Activated naive CD4-positive, alpha-beta T cell treated with anti-CD3 and anti-CD28 coated beads, Interleukin-2, amount 50 U/mL, for 72 hours (primary cell): ENCODE measurements at regions not wholly inside any gene's neighbourhood (a gene's known extent, or its start where the extent isn't known, plus 50 kb on each side); places are given as distances from the start of the nearest gene placed in this dataset.

Source experiments
- ATAC-seq, 2 donors: fragments of 150-1000 bp; cut with Tn5 transposase; 2 replicates each; pipeline ENCODE4 v1.10.0; 2021; ENCODE audit warnings: mild to moderate bottlenecking in 2 of 2, moderate library complexity in 2 of 2
- DNase-seq, 2 donors: peaks; one replicate each; pipeline ENCODE4 v3.0.0; 2021 to 2022; ENCODE audit warnings: low spot score in 2 of 2
- H3K27ac Mint-ChIP-seq, 2 donors: one replicate each; pipeline ENCODE4 v1.8.0; 2022; ENCODE audit warnings: mild to moderate bottlenecking in 2 of 2, mixed read lengths in 2 of 2
- H3K36me3 Mint-ChIP-seq, 2 donors: one replicate each; pipeline ENCODE4 v1.8.0; 2022; ENCODE audit warnings: mixed read lengths in 2 of 2
- H3K9me3 Mint-ChIP-seq, 2 donors: one replicate each; pipeline ENCODE4 v1.8.0; 2022; ENCODE audit warnings: mixed read lengths in 2 of 2

DNA sequence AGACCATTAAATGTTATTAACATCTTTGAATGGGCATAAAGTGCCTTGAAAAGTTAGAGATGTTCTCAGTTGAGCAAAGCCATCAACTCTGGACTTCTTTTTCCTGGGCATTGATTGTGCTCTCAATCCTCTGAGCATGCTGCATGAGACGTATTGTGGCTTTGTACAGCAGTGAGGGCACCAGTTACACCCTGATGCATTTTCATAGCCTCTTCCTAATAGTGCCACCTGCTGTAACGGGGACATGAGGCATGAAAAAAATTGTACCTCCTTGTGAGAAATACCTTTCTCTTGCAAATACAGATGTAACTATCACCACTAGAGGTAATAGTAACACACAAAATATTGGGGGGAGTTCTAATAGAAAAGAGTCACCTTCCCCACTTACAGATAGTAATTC lies 697.5 kb downstream of the TMEM182 start:
- no peak overlapping the region for H3K27ac Mint-ChIP-seq

GRCh38 chr2:103462101-103462500 lies 700.3 kb downstream of the TMEM182 start:
- ATAC-seq = no peak
- peaks cover 0 to 6% of the 10 kb centered on the region in 2 donors for H3K36me3 Mint-ChIP-seq

More for the DNA sequence above, 697.5 kb downstream of the TMEM182 start:
- peaks cover 6 to 15% of the 10 kb centered on the region in 2 donors for H3K9me3 Mint-ChIP-seq
- DNase-seq (no peak), ATAC-seq (no peak)
- H3K36me3 Mint-ChIP-seq = peaks cover 0 to 6% of the 10 kb centered on the region in 2 donors

GRCh38 chr2:103462712-103463111 lies 700.9 kb downstream of the TMEM182 start:
- H3K36me3 Mint-ChIP-seq = peaks cover 0 to 6% of the 10 kb centered on the region in 2 donors
- H3K9me3 Mint-ChIP-seq = peaks cover 14 to 18% of the 10 kb centered on the region in 2 donors
- no peak overlapping the region for H3K27ac Mint-ChIP-seq
- DNase-seq = no peak
- ATAC-seq = no peak

More at GRCh38 chr2:103462101-103462500, 700.3 kb downstream of the TMEM182 start:
- Mint-ChIP-seq H3K9me3 (peaks cover 14 to 18% of the 10 kb centered on the region in 2 donors), H3K27ac (no peak overlapping the region)
- no peak for DNase-seq

DNA sequence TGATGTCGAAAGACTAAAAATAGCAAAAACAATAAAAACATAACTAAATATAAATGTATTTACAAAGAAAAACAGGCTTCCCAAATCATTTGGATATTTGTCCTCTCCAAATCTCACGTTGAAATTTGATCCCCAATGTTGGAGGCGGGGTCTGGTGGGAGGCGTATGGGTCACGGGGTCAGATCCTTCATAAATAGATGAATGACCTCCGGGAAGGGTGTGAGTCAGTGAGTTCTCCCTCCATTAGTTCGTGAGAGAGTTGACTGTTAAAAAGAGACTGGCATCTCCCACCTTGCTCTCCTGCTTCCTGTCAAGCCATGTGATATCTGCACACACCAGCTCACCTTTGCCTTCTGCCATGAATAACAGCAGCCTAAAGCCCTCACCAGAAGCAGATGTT lies 703.0 kb downstream of the TMEM182 start:
- ATAC-seq = no peak

DNA sequence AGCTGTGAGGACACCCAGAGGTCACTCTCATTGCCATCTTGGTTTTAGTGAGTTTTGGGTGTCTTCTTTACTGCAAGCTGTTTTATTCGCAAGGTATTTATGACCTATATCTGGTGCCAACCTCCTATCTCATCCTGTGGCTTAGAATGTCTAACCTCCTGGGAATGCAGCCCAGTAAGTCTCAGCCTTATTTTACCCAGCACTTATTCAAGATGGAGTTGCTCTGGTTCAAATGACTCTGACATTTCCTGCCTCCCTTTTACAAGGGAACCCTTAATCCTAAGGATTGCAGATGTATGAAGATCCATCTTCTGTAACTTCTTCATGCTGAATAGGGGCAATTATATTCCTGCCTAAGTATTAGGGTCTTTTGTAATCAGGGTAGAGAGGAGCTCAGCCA lies 708.0 kb downstream of the TMEM182 start:
- Mint-ChIP-seq H3K36me3 (no peaks in the 10 kb centered on the region), H3K9me3 (peaks cover 28% of the 10 kb centered on the region in 2 donors), H3K27ac (no peak overlapping the region)
- no peak for DNase-seq
- no peak for ATAC-seq

More for the DNA sequence above, 703.0 kb downstream of the TMEM182 start:
- peaks cover 19 to 22% of the 10 kb centered on the region in 2 donors for H3K9me3 Mint-ChIP-seq
- H3K36me3 Mint-ChIP-seq = peaks cover 0 to 6% of the 10 kb centered on the region in 2 donors
- H3K27ac Mint-ChIP-seq = no peak overlapping the region
- DNase-seq = no peak

DNA sequence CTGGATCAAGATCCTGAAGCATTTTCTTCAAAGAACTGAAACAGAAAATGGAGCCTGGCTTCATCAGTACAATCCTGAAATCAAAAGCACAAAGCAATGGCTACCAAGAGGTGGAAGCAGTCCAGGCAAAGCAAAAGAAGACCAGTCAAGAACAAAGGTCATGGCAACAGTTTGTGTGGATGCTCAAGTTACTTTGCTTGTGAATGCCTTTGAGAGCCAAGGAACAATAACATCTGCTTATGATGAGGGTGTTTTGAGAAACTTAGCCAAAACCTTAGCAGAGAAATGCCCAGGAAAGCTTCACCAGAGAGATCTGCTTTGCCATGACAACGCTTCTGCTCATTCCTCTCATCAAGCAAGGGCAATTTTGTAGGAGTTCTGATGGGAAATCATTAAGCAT lies 723.1 kb downstream of the TMEM182 start:
- no peak for DNase-seq
- H3K9me3 Mint-ChIP-seq = peaks cover 0 to 12% of the 10 kb centered on the region in 2 donors
- H3K27ac Mint-ChIP-seq = no peak overlapping the region
- no peak for ATAC-seq
- H3K36me3 Mint-ChIP-seq = no peaks in the 10 kb centered on the region

GRCh38 chr2:103496850-103497249 lies 735.0 kb downstream of the TMEM182 start:
- DNase-seq (no peak), ATAC-seq (no peak)
- Mint-ChIP-seq H3K27ac (no peak overlapping the region), H3K36me3 (peaks cover 0 to 5% of the 10 kb centered on the region in 2 donors), H3K9me3 (peaks cover 11 to 25% of the 10 kb centered on the region in 2 donors)

GRCh38 chr2:103506812-103507211 lies 745.0 kb downstream of the TMEM182 start:
- H3K27ac Mint-ChIP-seq = no peak overlapping the region
- DNase-seq = no peak
- no peak for ATAC-seq
- peaks cover 9 to 15% of the 10 kb centered on the region in 2 donors for H3K9me3 Mint-ChIP-seq
- no peaks in the 10 kb centered on the region for H3K36me3 Mint-ChIP-seq

DNA sequence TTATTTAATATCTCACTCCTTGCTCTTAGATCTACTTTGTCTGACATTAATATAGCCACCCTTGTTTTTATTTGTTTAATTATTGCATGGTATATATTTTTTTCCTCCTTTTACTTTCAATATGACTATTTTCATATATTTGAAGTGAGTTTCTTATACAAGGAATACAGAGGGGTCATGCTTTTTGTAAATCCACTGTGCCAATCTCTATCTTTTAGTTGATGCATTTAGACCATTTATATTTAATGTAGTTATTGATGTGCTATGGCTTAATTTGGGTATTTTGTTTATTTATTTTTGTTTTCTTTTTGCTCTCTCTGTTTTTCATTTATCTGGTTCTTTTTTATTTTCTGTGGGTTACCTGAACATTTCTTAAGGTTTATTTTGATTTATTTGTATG lies 750.6 kb downstream of the TMEM182 start:
- H3K36me3 Mint-ChIP-seq = no peaks in the 10 kb centered on the region

DNA sequence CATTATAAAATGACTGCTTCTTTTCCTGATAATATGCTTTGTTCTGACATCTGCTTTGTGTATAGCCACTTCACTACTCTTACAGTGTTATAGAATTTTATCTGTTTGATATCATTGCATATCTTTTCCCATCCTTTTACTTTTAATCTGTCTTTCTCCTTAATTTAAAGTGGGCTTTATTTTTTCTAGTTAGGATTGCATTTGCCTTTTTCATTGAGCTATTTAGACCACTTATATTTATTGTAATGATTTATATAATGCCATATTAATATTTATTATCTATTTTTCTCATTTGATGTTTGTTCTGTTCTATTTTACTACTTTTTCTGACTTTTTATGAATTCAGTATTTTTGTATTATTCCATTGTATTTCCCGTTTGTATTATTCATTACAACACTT lies 758.7 kb downstream of the TMEM182 start:
- no peak for DNase-seq
- H3K36me3 Mint-ChIP-seq = no peaks in the 10 kb centered on the region
- no peak overlapping the region for H3K27ac Mint-ChIP-seq
- peaks cover 4 to 5% of the 10 kb centered on the region in 2 donors for H3K9me3 Mint-ChIP-seq
- ATAC-seq = no peak

More for the DNA sequence above, 750.6 kb downstream of the TMEM182 start:
- H3K27ac Mint-ChIP-seq = no peak overlapping the region
- DNase-seq (no peak), ATAC-seq (no peak)
- peaks cover 10 to 17% of the 10 kb centered on the region in 2 donors for H3K9me3 Mint-ChIP-seq

- Mint-ChIP-seq H3K36me3 (no peaks in the 10 kb centered on the region), H3K27ac (no peak overlapping the region), H3K9me3 (no peaks in the 10 kb centered on the region)
- DNase-seq (no peak), ATAC-seq (no peak)
Measured at GRCh38 chr2:103525756-103526155, 763.9 kb downstream of the TMEM182 start.

DNA sequence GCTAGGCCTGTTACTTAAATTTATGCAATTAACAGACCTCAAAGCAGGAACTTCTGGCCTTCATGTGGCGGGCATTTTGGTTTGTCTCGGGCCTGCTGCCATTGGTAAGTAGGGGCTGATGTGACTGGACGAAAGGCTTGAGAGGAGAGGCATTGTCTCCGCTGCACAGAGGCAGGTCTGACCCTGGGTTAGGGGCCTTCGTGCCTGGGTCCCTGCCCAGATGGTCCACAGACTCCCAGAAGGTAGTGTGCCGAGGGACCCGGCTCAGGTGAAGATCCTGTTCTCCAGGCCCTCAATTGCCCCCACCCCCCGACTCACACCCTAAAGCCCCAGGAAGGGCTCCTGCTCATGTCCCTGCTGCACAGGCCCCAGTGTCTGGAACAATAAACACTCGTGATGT lies 764.9 kb downstream of the TMEM182 start:
- no peak overlapping the region for H3K27ac Mint-ChIP-seq
- ATAC-seq = no peak
- H3K36me3 Mint-ChIP-seq = no peaks in the 10 kb centered on the region
- H3K9me3 Mint-ChIP-seq = no peaks in the 10 kb centered on the region
- DNase-seq = no peak

DNA sequence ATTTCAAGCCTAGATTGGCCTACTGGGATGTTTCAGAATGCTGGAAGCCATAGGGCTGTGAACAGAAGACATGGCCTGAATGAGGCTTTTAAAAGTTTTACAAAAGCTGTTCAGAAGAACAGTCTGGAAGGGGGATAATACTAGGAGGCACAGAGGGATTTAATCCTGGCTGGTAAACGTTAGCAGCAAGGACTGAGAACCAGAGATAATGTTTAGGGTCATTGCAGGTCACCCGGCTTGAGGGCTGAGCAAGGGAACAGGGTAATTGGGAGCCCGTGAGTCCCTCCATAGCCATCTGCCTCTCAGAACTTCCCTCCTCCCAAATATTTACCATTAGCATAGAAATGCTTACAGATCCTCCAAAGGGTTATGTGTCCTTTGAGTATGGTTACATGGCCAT lies 765.4 kb downstream of the TMEM182 start:
- DNase-seq (no peak), ATAC-seq (no peak)
- Mint-ChIP-seq H3K9me3 (no peaks in the 10 kb centered on the region), H3K36me3 (no peaks in the 10 kb centered on the region), H3K27ac (no peak overlapping the region)

GRCh38 chr2:103529798-103530502 lies 768.1 kb downstream of the TMEM182 start:
- Mint-ChIP-seq H3K9me3 (peaks cover 0 to 11% of the 10 kb centered on the region in 2 donors), H3K27ac (no peak overlapping the region), H3K36me3 (no peaks in the 10 kb centered on the region)
- DNase-seq (no peak), ATAC-seq (no peak)

DNA sequence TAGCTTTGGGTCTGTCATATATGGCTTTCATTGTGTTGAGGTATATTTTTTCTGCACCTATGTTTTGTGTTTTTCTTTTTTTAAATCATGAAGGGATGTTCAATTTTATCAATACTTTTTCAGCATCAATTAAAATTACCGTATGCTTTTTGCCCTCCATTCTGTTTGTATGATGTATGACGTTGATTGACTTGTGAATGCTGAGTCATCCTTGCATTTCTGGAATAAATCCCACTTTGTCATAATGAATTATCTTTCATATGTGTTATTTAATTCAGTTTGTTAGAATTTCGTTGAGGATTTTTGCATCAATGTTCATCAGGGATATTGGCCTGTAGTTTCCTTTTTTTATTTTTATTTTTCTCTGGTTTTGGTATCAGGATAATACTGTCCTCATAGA lies 790.9 kb downstream of the TMEM182 start:
- Mint-ChIP-seq H3K36me3 (no peaks in the 10 kb centered on the region), H3K27ac (no peak overlapping the region), H3K9me3 (peaks cover 29 to 32% of the 10 kb centered on the region in 2 donors)
- DNase-seq (no peak), ATAC-seq (no peak)

GRCh38 chr2:103594823-103595222 lies 833.0 kb downstream of the TMEM182 start:
- ATAC-seq (no peak), DNase-seq (no peak)
- no peak overlapping the region for H3K27ac Mint-ChIP-seq
- H3K36me3 Mint-ChIP-seq = peaks cover 0 to 5% of the 10 kb centered on the region in 2 donors
- peaks cover 34 to 43% of the 10 kb centered on the region in 2 donors for H3K9me3 Mint-ChIP-seq

GRCh38 chr2:103605071-103605780 lies 843.4 kb downstream of the TMEM182 start:
- DNase-seq (no peak), ATAC-seq (no peak)
- Mint-ChIP-seq H3K27ac (no peak overlapping the region), H3K36me3 (no peaks in the 10 kb centered on the region), H3K9me3 (peaks cover 15 to 16% of the 10 kb centered on the region in 2 donors)
